SU-DHL-6 (cell line): ENCODE measurements at regions not wholly inside any gene's neighbourhood (a gene's known extent, or its start where the extent isn't known, plus 50 kb on each side); places are given as distances from the start of the nearest gene placed in this dataset.

Experiments
- H2AFZ ChIP-seq: fragments of 200-600 bp; sonication (generic); 2 replicates; pipeline ENCODE4 v1.6.1; 2014; ENCODE audit warnings: low read depth, mild to moderate bottlenecking, moderate library complexity, mixed read lengths, antibody characterized with exemption, low read length; ENCODE audit not compliant: severe bottlenecking
- H3F3A ChIP-seq: fragments of 200-600 bp; shearing (Covaris generic); 2 replicates; pipeline ENCODE4 v1.6.0; 2016; ENCODE audit warnings: antibody characterized with exemption, mild to moderate bottlenecking; ENCODE audit not compliant: insufficient read depth
- H3K27ac ChIP-seq: fragments of 200-600 bp; sonication (generic); 2 replicates; pipeline ENCODE4 v1.5.1; 2016; ENCODE audit warnings: low read depth, mild to moderate bottlenecking, low read length, moderate library complexity, mixed read lengths
- H3K27me3 ChIP-seq: fragments of 200-600 bp; sonication (generic), shearing (Covaris generic); 2 replicates; pipeline ENCODE4 v1.6.0; 2014; ENCODE audit warnings: mild to moderate bottlenecking, low read length
- H3K36me3 ChIP-seq: fragments of 200-600 bp; sonication (generic); 2 replicates; pipeline ENCODE4 v1.6.1; 2014; ENCODE audit warnings: mild to moderate bottlenecking, low read length, mixed read lengths
- H3K4me2 ChIP-seq: fragments of 300-600, 200-600 bp; shearing (Covaris generic), sonication (generic); 2 replicates; pipeline ENCODE4 v1.6.0; 2014; ENCODE audit warnings: low read length, low read depth, mild to moderate bottlenecking; ENCODE audit not compliant: poor library complexity, severe bottlenecking
- H3K4me3 ChIP-seq: fragments of 200-600 bp; sonication (generic); 2 replicates; pipeline ENCODE4 v1.5.1; 2014; ENCODE audit warnings: antibody characterized with exemption, low read length, mild to moderate bottlenecking, mixed read lengths; ENCODE audit not compliant: insufficient read depth, poor library complexity, severe bottlenecking
- H3K79me2 ChIP-seq: fragments of 200-600 bp; sonication (generic); 2 replicates; pipeline ENCODE4 v1.6.1; 2014; ENCODE audit warnings: mild to moderate bottlenecking, low read length, moderate library complexity; ENCODE audit not compliant: insufficient read depth
- H3K9ac ChIP-seq: fragments of 200-600 bp; sonication (generic); 2 replicates; pipeline ENCODE4 v1.7.0; 2014; ENCODE audit warnings: mild to moderate bottlenecking, low read length
- H3K9me2 ChIP-seq: fragments of 200-600 bp; sonication (generic); replicated peaks from 2 replicates; pipeline ENCODE4 v1.6.1; 2014; ENCODE audit warnings: low read length; ENCODE audit not compliant: insufficient read depth
- H3K9me3 ChIP-seq: fragments of 200-600 bp; sonication (generic); 2 replicates; pipeline ENCODE4 v1.6.1; 2014; ENCODE audit warnings: low read length, mixed read lengths; ENCODE audit not compliant: insufficient read depth
- H4K20me1 ChIP-seq: fragments of 200-600 bp; sonication (generic); 2 replicates; pipeline ENCODE4 v1.6.1; 2014; ENCODE audit warnings: low read depth, mild to moderate bottlenecking, antibody characterized with exemption, low read length, moderate library complexity, mixed read lengths
- EZH2phosphoT487 ChIP-seq: fragments of 200-600 bp; sonication (generic), shearing (Covaris generic); conservative IDR thresholded peaks from 2 replicates; pipeline ENCODE4 v1.6.1; 2018; ENCODE audit warnings: mild to moderate bottlenecking, antibody characterized with exemption, low read length, moderate library complexity, mixed read lengths
- TF ChIP-seq, protein P1 (sequence below): fragments of 200-600 bp; sonication (generic); IDR thresholded peaks from one replicate; pipeline ENCODE4 v1.5.1; 2017; ENCODE audit warnings: antibody characterized with exemption, mild to moderate bottlenecking, low read length, moderate library complexity; ENCODE audit not compliant: insufficient read depth, poor library complexity, severe bottlenecking

GRCh38 chr1:106968644-106969043 lies 87.8 kb upstream of the PRMT6 start:
- Histone ChIP-seq H3K36me3 (no peaks in the 10 kb centered on the region), H3K9me2 (no peaks in the 10 kb centered on the region), H3K27me3 (no peaks in the 10 kb centered on the region), H3K4me3 (no peak overlapping the region), H3K27ac (no peak overlapping the region), H3F3A (no peaks in the 10 kb centered on the region), H3K9me3 (no peaks in the 10 kb centered on the region), H3K9ac (no peak overlapping the region), H4K20me1 (no peaks in the 10 kb centered on the region), H3K4me2 (no peak overlapping the region), H2AFZ (no peak overlapping the region), H3K79me2 (no peaks in the 10 kb centered on the region)
- no peak for TF ChIP-seq EZH2phosphoT487
- TF ChIP-seq, protein P1, sequence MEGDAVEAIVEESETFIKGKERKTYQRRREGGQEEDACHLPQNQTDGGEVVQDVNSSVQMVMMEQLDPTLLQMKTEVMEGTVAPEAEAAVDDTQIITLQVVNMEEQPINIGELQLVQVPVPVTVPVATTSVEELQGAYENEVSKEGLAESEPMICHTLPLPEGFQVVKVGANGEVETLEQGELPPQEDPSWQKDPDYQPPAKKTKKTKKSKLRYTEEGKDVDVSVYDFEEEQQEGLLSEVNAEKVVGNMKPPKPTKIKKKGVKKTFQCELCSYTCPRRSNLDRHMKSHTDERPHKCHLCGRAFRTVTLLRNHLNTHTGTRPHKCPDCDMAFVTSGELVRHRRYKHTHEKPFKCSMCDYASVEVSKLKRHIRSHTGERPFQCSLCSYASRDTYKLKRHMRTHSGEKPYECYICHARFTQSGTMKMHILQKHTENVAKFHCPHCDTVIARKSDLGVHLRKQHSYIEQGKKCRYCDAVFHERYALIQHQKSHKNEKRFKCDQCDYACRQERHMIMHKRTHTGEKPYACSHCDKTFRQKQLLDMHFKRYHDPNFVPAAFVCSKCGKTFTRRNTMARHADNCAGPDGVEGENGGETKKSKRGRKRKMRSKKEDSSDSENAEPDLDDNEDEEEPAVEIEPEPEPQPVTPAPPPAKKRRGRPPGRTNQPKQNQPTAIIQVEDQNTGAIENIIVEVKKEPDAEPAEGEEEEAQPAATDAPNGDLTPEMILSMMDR, result no peak

- H3K27ac ChIP-seq, result no peak overlapping the region
- no peaks in the 10 kb centered on the region for H3K9me2 ChIP-seq
- H3K4me3 ChIP-seq, result no peak overlapping the region
- H3K27me3 ChIP-seq, result no peaks in the 10 kb centered on the region
- no peak overlapping the region for H3K4me2 ChIP-seq
- H3K9me3 ChIP-seq, result no peaks in the 10 kb centered on the region
- no peak for TF ChIP-seq EZH2phosphoT487
- TF ChIP-seq, protein P1, result no peak
- no peaks in the 10 kb centered on the region for H3F3A ChIP-seq
- no peaks in the 10 kb centered on the region for H3K36me3 ChIP-seq
- H2AFZ ChIP-seq, result no peak overlapping the region
- no peaks in the 10 kb centered on the region for H4K20me1 ChIP-seq
- H3K9ac ChIP-seq, result no peak overlapping the region
- no peaks in the 10 kb centered on the region for H3K79me2 ChIP-seq
These were observed 86.7 kb upstream of the PRMT6 start for GRCh38 chr1:106969731-106970130.

DNA sequence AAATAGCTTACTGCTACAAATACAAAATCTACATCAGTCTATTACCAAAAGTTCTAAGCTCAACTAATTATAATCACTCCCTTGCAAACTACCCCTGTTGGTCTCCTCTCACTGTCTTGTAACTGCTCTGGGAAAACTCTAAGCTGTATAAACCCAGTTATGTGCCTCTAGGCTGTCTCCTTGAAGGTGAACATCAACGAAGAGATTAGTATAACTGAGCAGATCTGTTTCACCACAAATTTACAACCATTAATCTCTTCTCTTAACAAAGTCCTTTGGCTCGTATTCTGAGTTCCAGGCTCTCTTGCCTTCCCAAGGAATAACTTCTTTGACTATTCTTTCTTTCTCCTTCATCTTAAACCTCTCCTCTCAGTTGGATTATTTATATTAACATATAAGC lies 84.4 kb upstream of the PRMT6 start:
- Histone ChIP-seq H3K27ac (no peak overlapping the region), H4K20me1 (no peaks in the 10 kb centered on the region), H3F3A (no peaks in the 10 kb centered on the region), H3K9me3 (no peaks in the 10 kb centered on the region), H2AFZ (peak overlapping the region; percentile 73), H3K36me3 (no peaks in the 10 kb centered on the region; the same call in 1 of the 2 replicates), H3K79me2 (no peaks in the 10 kb centered on the region), H3K9me2 (no peaks in the 10 kb centered on the region), H3K4me3 (no peak overlapping the region), H3K9ac (no peak overlapping the region), H3K27me3 (no peaks in the 10 kb centered on the region), H3K4me2 (peak overlapping the region; percentile 16)
- TF ChIP-seq EZH2phosphoT487, result no peak
- TF ChIP-seq, protein P1, result no peak
